GM18507 (cell line): ENCODE measurements at regions not wholly inside any gene's neighbourhood (a gene's known extent, or its start where the extent isn't known, plus 50 kb on each side); places are given as distances from the start of the nearest gene placed in this dataset.

Experiments used
- DNase-seq: peaks from one replicate; pipeline ENCODE4 v3.0.0; 2011; ENCODE audit warnings: low read depth; ENCODE audit not compliant: insufficient read length; ENCODE audit errors: extremely low spot score
- FAIRE-seq: peaks from 2 replicates; lab custom pipeline; 2011; peaks lifted over from hg19 to GRCh38; lab: Jason Lieb, UNC

- DNase-seq (no peak), FAIRE-seq (no peak)
These were observed 713.1 kb downstream of the CBLN2 start for GRCh38 chr18:71831039-71831438.

GRCh38 chr18:71827301-71827700, 716.8 kb downstream of the CBLN2 start:
- no peak for FAIRE-seq
- DNase-seq, result no peak

GRCh38 chr18:71815305-71815704, 728.8 kb downstream of the CBLN2 start:
- no peak for FAIRE-seq
- DNase-seq, result no peak

GRCh38 chr18:71809711-71810110, 734.4 kb downstream of the CBLN2 start:
- DNase-seq, result no peak
- no peak for FAIRE-seq

- no peak for DNase-seq
- FAIRE-seq, result no peak
These were observed 735.5 kb downstream of the CBLN2 start for GRCh38 chr18:71808616-71809015.

- no peak for FAIRE-seq
- DNase-seq, result no peak
These were observed 736.6 kb downstream of the CBLN2 start for GRCh38 chr18:71807586-71807985.

- DNase-seq (no peak), FAIRE-seq (no peak)
These were observed 745.0 kb downstream of the CBLN2 start for GRCh38 chr18:71798986-71799673.

- no peak for FAIRE-seq
- no peak for DNase-seq
These were observed 746.6 kb downstream of the CBLN2 start for GRCh38 chr18:71797554-71797953.

GRCh38 chr18:71784777-71785176, 759.4 kb downstream of the CBLN2 start:
- FAIRE-seq (no peak), DNase-seq (no peak)

- no peak for DNase-seq
- no peak for FAIRE-seq
These were observed 783.6 kb downstream of the CBLN2 start for GRCh38 chr18:71760541-71760940.

- no peak for FAIRE-seq
- DNase-seq, result no peak
These were observed 789.9 kb downstream of the CBLN2 start for GRCh38 chr18:71754246-71754645.

- FAIRE-seq, result no peak
- no peak for DNase-seq
These were observed 800.5 kb downstream of the CBLN2 start for GRCh38 chr18:71743634-71744033.

- DNase-seq (no peak), FAIRE-seq (no peak)
These were observed 814.5 kb downstream of the CBLN2 start for GRCh38 chr18:71729611-71730010.

GRCh38 chr18:71727909-71728308, 816.2 kb downstream of the CBLN2 start:
- FAIRE-seq (no peak), DNase-seq (no peak)

- FAIRE-seq, result no peak
These were observed 818.9 kb downstream of the CBLN2 start for GRCh38 chr18:71725256-71725655.

GRCh38 chr18:71707985-71708500, 836.1 kb downstream of the CBLN2 start:
- no peak for FAIRE-seq
- DNase-seq, result no peak

More at GRCh38 chr18:71725256-71725655, 818.9 kb downstream of the CBLN2 start:
- no peak for DNase-seq

- no peak for FAIRE-seq
These were observed 836.7 kb downstream of the CBLN2 start for GRCh38 chr18:71707400-71707799.

GRCh38 chr18:71689416-71690160, 854.6 kb downstream of the CBLN2 start:
- FAIRE-seq (no peak), DNase-seq (no peak)

More at GRCh38 chr18:71707400-71707799, 836.7 kb downstream of the CBLN2 start:
- DNase-seq, result no peak

GRCh38 chr18:71682591-71682990, 861.6 kb downstream of the CBLN2 start:
- FAIRE-seq, result no peak
- DNase-seq, result no peak

GRCh38 chr18:71678144-71678543, 866.0 kb downstream of the CBLN2 start:
- FAIRE-seq, result no peak
- DNase-seq, result no peak

- no peak for FAIRE-seq
- no peak for DNase-seq
These were observed 870.2 kb downstream of the CBLN2 start for GRCh38 chr18:71673954-71674353.
